HG03103 (cell line): ENCODE measurements at regions not wholly inside any gene's neighbourhood (a gene's known extent, or its start where the extent isn't known, plus 50 kb on each side); places are given as distances from the start of the nearest gene placed in this dataset.
"Not testable (repeated sequence)": the region's sequence is repeated elsewhere in the genome, so short reads cannot be mapped to it uniquely, and the experiment has no call there.

Experiments
- ATAC-seq: cut with Tn5 transposase; IDR thresholded peaks from one replicate; pipeline ENCODE4 v1.9.1; 2021; ENCODE audit warnings: low read depth; ENCODE audit not compliant: unreplicated experiment

DNA sequence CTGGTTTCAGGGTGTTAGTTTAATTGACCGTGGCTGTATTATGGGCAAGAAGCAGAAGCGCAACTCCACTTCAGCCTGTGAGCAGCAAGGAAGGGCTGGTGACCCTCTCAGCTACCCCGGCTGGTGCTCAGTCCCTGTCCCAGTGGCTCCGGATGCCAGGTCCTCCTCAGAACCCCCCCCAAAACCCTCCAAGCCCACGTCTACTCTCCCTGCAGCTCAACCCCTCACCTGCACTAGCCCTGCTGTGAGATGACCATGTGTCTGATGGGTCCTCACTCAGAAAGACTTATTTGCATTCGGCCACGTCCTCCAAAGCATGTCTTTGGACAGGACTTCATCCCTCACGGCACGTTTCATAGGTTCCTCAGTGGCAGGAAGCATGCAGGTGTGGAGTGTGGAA, 119.7 kb upstream of the ALKAL2 start:
- ATAC-seq = no peak

GRCh38 chr2:406876-407275, 119.0 kb upstream of the ALKAL2 start:
- ATAC-seq = no peak

GRCh38 chr2:406231-406630, 118.3 kb upstream of the ALKAL2 start:
- no peak for ATAC-seq

GRCh38 chr2:404581-404980, 116.7 kb upstream of the ALKAL2 start:
- no peak for ATAC-seq

- no peak for ATAC-seq
These were observed 115.8 kb upstream of the ALKAL2 start for GRCh38 chr2:403682-404081.

GRCh38 chr2:402721-403120, 114.8 kb upstream of the ALKAL2 start:
- no peak for ATAC-seq

GRCh38 chr2:402206-402605, 114.3 kb upstream of the ALKAL2 start:
- no peak for ATAC-seq

DNA sequence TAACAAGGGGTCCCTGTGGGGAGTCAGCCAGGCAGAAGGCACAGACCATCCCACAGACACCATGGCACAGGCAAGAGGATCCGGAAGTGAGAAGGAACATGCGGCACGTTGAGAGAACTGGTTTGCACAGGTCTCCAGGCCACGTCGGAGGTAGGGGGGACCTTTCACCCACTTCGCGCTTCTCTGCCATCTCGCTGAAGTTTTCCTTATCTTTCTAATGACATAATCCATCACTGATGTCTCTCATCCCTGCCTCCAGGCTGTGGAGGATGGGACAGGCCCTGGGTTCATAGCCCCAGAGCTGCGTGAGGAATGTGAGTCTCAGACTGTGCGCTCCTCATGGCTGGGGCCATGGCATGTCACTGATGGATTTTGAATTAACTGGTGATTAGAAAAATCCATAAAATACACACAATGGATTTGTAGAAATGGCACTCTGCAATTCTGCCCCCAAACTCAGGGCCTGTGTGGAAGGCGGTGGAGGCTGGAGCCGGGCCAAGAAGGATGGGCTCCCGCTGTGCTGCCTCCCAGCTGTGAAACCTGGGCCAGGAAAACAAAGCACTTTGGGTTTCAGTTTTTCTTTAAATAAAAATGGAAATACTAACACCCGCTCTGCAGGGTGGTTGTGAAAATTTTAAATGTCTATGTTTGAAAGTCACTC, 113.3 kb upstream of the ALKAL2 start:
- ATAC-seq = no peak

GRCh38 chr2:397926-398325, 110.0 kb upstream of the ALKAL2 start:
- no peak for ATAC-seq

GRCh38 chr2:397521-397920, 109.6 kb upstream of the ALKAL2 start:
- no peak for ATAC-seq

DNA sequence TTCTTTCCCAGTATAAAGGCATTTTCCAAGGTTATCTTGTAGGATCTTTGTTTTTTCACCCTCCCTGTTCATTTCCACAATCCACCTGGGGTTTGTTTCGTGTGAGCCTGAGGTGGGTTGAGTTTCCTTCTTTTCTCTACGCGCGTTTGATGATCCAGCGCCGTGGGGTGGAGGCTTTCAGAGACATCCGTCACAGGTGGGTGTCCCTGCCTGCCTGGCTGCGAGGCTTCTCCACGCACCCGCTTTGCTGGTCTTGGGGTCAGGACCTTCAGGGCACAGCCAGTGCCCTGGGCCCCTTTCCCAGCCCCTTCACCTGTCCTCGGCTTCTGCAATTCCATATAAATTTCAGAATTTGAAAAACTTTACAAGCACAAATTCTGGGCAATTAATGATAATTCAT, 109.0 kb upstream of the ALKAL2 start:
- no peak for ATAC-seq

GRCh38 chr2:395886-396285, 108.0 kb upstream of the ALKAL2 start:
- no peak for ATAC-seq

- no peak for ATAC-seq
These were observed 106.1 kb upstream of the ALKAL2 start for GRCh38 chr2:393711-394696.

- no peak for ATAC-seq
These were observed 105.0 kb upstream of the ALKAL2 start for GRCh38 chr2:392926-393280.

- ATAC-seq = no peak
These were observed 104.5 kb upstream of the ALKAL2 start for GRCh38 chr2:392181-392925.

DNA sequence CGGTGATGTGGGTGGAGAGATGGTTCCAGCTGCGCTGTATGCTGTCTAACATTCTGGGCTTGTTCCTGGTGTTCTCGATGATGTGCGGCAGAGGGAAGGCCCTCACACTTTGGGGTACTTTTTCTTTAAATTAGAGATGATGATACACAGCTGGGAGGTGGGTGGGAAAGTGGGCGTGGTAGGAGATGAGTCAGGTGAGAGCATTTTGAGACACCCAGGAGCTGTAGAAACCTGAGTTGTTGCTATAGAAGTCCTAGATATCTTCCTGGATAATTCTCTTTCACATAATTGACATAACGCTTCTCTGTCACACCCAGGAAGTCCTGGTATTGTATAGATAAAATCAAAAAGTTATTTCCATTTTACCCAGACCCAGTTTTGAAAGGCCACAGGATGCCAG, 103.8 kb upstream of the ALKAL2 start:
- no peak for ATAC-seq

- no peak for ATAC-seq
These were observed 103.1 kb upstream of the ALKAL2 start for GRCh38 chr2:390959-391358.

GRCh38 chr2:389985-390384, 102.1 kb upstream of the ALKAL2 start:
- not testable (repeated sequence) for ATAC-seq

DNA sequence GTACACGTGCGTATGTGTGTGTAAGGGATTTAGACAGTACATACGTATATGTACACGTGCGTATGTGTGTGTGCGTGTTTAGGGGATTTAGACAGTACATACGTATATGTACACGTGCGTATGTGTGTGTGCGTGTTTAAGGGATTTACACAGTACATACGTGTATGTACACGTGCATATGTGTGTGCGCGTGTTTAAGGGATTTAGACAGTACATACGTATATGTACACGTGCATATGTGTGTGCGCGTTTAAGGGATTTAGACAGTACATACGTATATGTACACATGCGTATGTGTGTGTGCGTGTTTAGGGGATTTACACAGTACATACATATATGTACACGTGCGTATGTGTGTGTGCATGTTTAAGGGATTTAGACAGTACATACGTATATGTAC, 100.9 kb upstream of the ALKAL2 start:
- not testable (repeated sequence) for ATAC-seq

- ATAC-seq = no peak
These were observed 100.1 kb upstream of the ALKAL2 start for GRCh38 chr2:387980-388421.

DNA sequence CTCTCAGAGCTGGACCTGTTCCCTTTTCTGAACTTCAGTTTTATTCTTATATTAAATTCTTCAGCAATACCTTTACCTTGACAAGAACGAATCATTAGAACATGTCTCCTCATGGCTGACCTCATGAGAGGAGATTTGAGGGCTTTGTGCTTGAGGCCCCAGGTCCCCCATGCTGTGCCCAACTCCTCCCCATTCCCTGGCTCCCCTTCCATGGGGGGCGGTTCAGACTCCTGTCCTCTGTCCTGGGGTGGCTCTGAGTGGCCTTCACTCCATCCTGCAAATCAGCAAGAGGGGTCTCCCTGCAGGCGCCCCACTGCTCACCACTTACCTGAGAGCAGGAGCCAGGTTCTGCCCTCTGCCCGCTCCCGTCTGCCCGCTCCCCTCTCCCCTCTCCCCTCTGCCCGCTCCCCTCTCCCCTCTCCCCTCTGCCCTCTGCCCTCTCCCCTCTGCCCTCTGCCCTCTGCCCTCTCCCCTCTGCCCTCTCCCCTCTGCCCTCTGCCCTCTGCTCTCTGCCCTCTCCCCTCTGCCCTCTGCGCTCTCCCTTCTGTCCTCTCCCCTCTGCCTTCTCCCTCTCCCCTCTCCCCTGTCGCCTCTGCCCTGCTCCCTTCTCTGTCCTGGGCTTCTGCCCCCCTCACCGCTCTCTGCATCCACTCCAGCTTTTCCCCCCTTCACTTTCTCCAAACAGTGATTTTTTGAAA, 98.7 kb upstream of the ALKAL2 start:
- no peak for ATAC-seq
